ENCODE measurements at regions not wholly inside any gene's neighbourhood (a gene's known extent, or its start where the extent isn't known, plus 50 kb on each side); places are given as distances from the start of the nearest gene placed in this dataset.

- Histone ChIP-seq H3K9me3 (replicated peaks; ENCODE audit: insufficient read depth, low read length) (no peaks in the 10 kb centered on the region), H3K9ac (ENCODE audit: low read length) (no peak overlapping the region)
- TF ChIP-seq EZH2phosphoT487 (IDR thresholded peaks at IDR 0.05; ENCODE audit: low read length) (no peak), CTCF (IDR thresholded peaks at IDR 0.05; ENCODE audit: low read length) (no peak), EZH2 (optimal IDR thresholded peaks at IDR 0.05; ENCODE audit: low read depth, low read length) (no peak)
Measured at GRCh38 chr22:48941033-48941902, 886.4 kb downstream of the BRD1 start.

GRCh38 chr22:48940266-48941032 lies 887.2 kb downstream of the BRD1 start:
- Histone ChIP-seq H3K36me3 (replicated peaks; ENCODE audit: insufficient read depth, low read length) (no peaks in the 10 kb centered on the region), H3K4me1 (ENCODE audit: low read length) (no peaks in the 10 kb centered on the region), H3K4me2 (ENCODE audit: low read depth, low read length) (no peak overlapping the region), H3K9me3 (replicated peaks; ENCODE audit: insufficient read depth, low read length) (no peaks in the 10 kb centered on the region), H4K20me1 (ENCODE audit: insufficient read depth, low read length) (no peaks in the 10 kb centered on the region), H3K4me3 (ENCODE audit: low read length) (no peak overlapping the region), H3K27me3 (replicated peaks; ENCODE audit: insufficient read depth, low read length) (peaks cover 93% of the 10 kb centered on the region), H3K9ac (ENCODE audit: low read length) (no peak overlapping the region), H2AFZ (ENCODE audit: low read length) (no peak overlapping the region), H3F3A (ENCODE audit: insufficient read depth, low read length) (no peaks in the 10 kb centered on the region), H3K79me2 (ENCODE audit: low read length) (no peaks in the 10 kb centered on the region), H3K9me2 (replicated peaks; ENCODE audit: insufficient read depth, low read length) (no peaks in the 10 kb centered on the region), H3K27ac (ENCODE audit: low read length) (no peak overlapping the region)
- DNase-seq: no peak
- no peak for TF ChIP-seq EZH2 (optimal IDR thresholded peaks at IDR 0.05; ENCODE audit: low read depth, low read length)
- no peak for TF ChIP-seq CTCF (IDR thresholded peaks at IDR 0.05; ENCODE audit: low read length)
- TF ChIP-seq EZH2phosphoT487 (IDR thresholded peaks at IDR 0.05; ENCODE audit: low read length): no peak

More at GRCh38 chr22:48941033-48941902, 886.4 kb downstream of the BRD1 start:
- Histone ChIP-seq H3K79me2 (ENCODE audit: low read length) (no peaks in the 10 kb centered on the region), H3K27me3 (replicated peaks; ENCODE audit: insufficient read depth, low read length) (peaks cover 93% of the 10 kb centered on the region), H3K9me2 (replicated peaks; ENCODE audit: insufficient read depth, low read length) (no peaks in the 10 kb centered on the region), H2AFZ (ENCODE audit: low read length) (no peak overlapping the region), H3K27ac (ENCODE audit: low read length) (no peak overlapping the region), H3F3A (ENCODE audit: insufficient read depth, low read length) (no peaks in the 10 kb centered on the region), H3K36me3 (replicated peaks; ENCODE audit: insufficient read depth, low read length) (no peaks in the 10 kb centered on the region), H3K4me3 (ENCODE audit: low read length) (no peak overlapping the region), H3K4me1 (ENCODE audit: low read length) (no peaks in the 10 kb centered on the region), H4K20me1 (ENCODE audit: insufficient read depth, low read length) (no peaks in the 10 kb centered on the region), H3K4me2 (ENCODE audit: low read depth, low read length) (no peak overlapping the region)
- DNase-seq: no peak

- no peaks in the 10 kb centered on the region for H3K36me3 ChIP-seq (replicated peaks; ENCODE audit: insufficient read depth, low read length)
- DNase-seq: no peak
- no peaks in the 10 kb centered on the region for H3K79me2 ChIP-seq (ENCODE audit: low read length)
- no peak overlapping the region for H3K27ac ChIP-seq (ENCODE audit: low read length)
- H3F3A ChIP-seq (ENCODE audit: insufficient read depth, low read length): no peaks in the 10 kb centered on the region
- no peaks in the 10 kb centered on the region for H3K9me3 ChIP-seq (replicated peaks; ENCODE audit: insufficient read depth, low read length)
- H3K9me2 ChIP-seq (replicated peaks; ENCODE audit: insufficient read depth, low read length): no peaks in the 10 kb centered on the region
- H3K4me2 ChIP-seq (ENCODE audit: low read depth, low read length): no peak overlapping the region
- H3K4me3 ChIP-seq (ENCODE audit: low read length): no peak overlapping the region
- TF ChIP-seq EZH2 (optimal IDR thresholded peaks at IDR 0.05; ENCODE audit: low read depth, low read length) (no peak), CTCF (IDR thresholded peaks at IDR 0.05; ENCODE audit: low read length) (no peak), EZH2phosphoT487 (IDR thresholded peaks at IDR 0.05; ENCODE audit: low read length) (no peak)
- no peaks in the 10 kb centered on the region for H3K4me1 ChIP-seq (ENCODE audit: low read length)
- no peak overlapping the region for H3K9ac ChIP-seq (ENCODE audit: low read length)
- no peaks in the 10 kb centered on the region for H4K20me1 ChIP-seq (ENCODE audit: insufficient read depth, low read length)
- peaks cover 92% of the 10 kb centered on the region for H3K27me3 ChIP-seq (replicated peaks; ENCODE audit: insufficient read depth, low read length)
- no peak overlapping the region for H2AFZ ChIP-seq (ENCODE audit: low read length)
Measured at GRCh38 chr22:48939441-48940265, 888.0 kb downstream of the BRD1 start.

Data from MM.1S (cell line).